ENCODE measurements at regions not wholly inside any gene's neighbourhood (a gene's known extent, or its start where the extent isn't known, plus 50 kb on each side); places are given as distances from the start of the nearest gene placed in this dataset.

GRCh38 chrX:45956191-45956870 is 588.9 kb downstream of the ZNF674 start:
- Histone ChIP-seq H2BK5ac (ENCODE audit: low read depth, low read length, poor library complexity, severe bottlenecking) (no peak overlapping the region), H4K5ac (ENCODE audit: low read depth, low read length) (no peak overlapping the region), H3K4me1 (ENCODE audit: control insufficient read depth, insufficient read depth, low read length) (no peaks in the 10 kb centered on the region), H3K9ac (ENCODE audit: low read depth, low read length) (no peak overlapping the region), H2AFZ (replicated peaks; ENCODE audit: low read length, poor library complexity) (no peak overlapping the region), H3K9me1 (ENCODE audit: insufficient read depth, low read length) (no peaks in the 10 kb centered on the region), H3K14ac (replicated peaks; ENCODE audit: low read depth, low read length) (no peak overlapping the region), H3K23ac (ENCODE audit: low read depth, low read length) (no peak overlapping the region), H3K27me3 (ENCODE audit: control insufficient read depth, insufficient read depth, low read length) (peaks cover 4% of the 10 kb centered on the region), H3K18ac (ENCODE audit: low read depth, low read length) (no peak overlapping the region), H3K79me1 (ENCODE audit: low read depth in 1 of 2, low read length in 2 of 2) (no peaks in the 10 kb centered on the region), H3K9me3 (ENCODE audit: control insufficient read depth, insufficient read depth, low read length) (no peaks in the 10 kb centered on the region; the same call in none of the 2 replicates), H3K4me2 (ENCODE audit: low read depth, low read length) (no peak overlapping the region), H2BK20ac (ENCODE audit: low read depth, low read length) (no peak overlapping the region), H4K20me1 (ENCODE audit: insufficient read depth, low read length) (no peaks in the 10 kb centered on the region), H3K36me3 (ENCODE audit: control insufficient read depth, insufficient read depth, low read length) (no peaks in the 10 kb centered on the region), H2AK5ac (ENCODE audit: low read depth, low read length) (no peak overlapping the region), H3K4ac (ENCODE audit: low read depth, low read length) (no peak overlapping the region), H4K8ac (ENCODE audit: low read depth in 2 of 2, low read length in 2 of 2) (no peak overlapping the region), H3K56ac (ENCODE audit: extremely low read depth, insufficient read depth, low read length) (no peak overlapping the region), H2BK120ac (ENCODE audit: low read depth, low read length) (no peak overlapping the region), H2BK15ac (ENCODE audit: low read depth, low read length) (no peak overlapping the region), H4K91ac (ENCODE audit: insufficient read depth, low read depth, low read length) (no peak overlapping the region), H3K27ac (ENCODE audit: insufficient read depth, low read length) (no peak overlapping the region), H3K4me3 (ENCODE audit: insufficient read depth, low read depth, low read length) (no peak overlapping the region), H2AK9ac (replicated peaks; ENCODE audit: low read depth, low read length, poor library complexity) (no peak overlapping the region)
- in situ Hi-C loops (cut with MboI; ENCODE audit: low sequenced_read_pairs) (no loop called here), dilution Hi-C loops (cut with HindIII; ENCODE audit: low sequenced_read_pairs, unreplicated experiment) (no loop called here), intact Hi-C loops (cut with micrococcal nuclease) (no loop called here)
- DNase-seq (no peak), ATAC-seq (ENCODE audit: low read depth) (no peak)
- ChIA-PET CTCF (no interaction called here), POLR2A (ENCODE audit: unreplicated experiment) (no interaction called here)
- TF ChIP-seq NFE2L2 (IDR thresholded peaks at IDR 0.05; ENCODE audit: low read depth, low read length) (no peak), MAFK (IDR thresholded peaks at IDR 0.05; ENCODE audit: low read depth, low read length) (peak; percentile 85)
- no CpG with 5 or more reads among the region's 4 CpGs for WGBS, 2 experiments (ENCODE audit: extremely low coverage in 2 of 2, insufficient read length in 1 of 2)
- BruUV-seq (replicated peaks) = no TSS peak

Measured in IMR-90 (cell line).